ENCODE measurements at regions not wholly inside any gene's neighbourhood (a gene's known extent, or its start where the extent isn't known, plus 50 kb on each side); places are given as distances from the start of the nearest gene placed in this dataset.

DNA sequence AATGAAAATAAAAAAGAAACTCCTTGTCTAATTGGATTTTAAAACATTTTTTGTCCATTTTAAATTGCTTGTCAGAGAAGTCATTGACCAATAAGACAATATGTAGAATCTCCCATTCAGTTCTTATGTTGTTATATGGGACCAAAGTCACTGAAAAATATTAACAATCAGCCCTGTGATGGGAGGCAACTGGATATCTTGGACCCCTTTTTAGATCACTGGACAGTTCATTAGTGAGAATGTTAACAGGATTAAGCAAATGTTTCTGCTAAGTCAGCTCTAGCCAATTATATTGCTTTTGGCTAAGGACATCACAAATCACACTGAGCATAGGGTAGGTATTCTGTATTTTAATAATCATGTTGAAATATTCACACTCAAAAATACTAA is 609.1 kb upstream of the USP24 start:
- H3K27me3 ChIP-seq (ENCODE audit: low read depth, low read length) = no peaks in the 10 kb centered on the region
- no peaks in the 10 kb centered on the region for H3K4me1 ChIP-seq (ENCODE audit: low read length)
- H3K9me3 ChIP-seq (ENCODE audit: insufficient read depth, low read length) = no peaks in the 10 kb centered on the region
- TF ChIP-seq EZH2phosphoT487 (IDR thresholded peaks at IDR 0.05; ENCODE audit: low read depth) (no peak), CTCF (IDR thresholded peaks at IDR 0.05; ENCODE audit: low read depth, low read length) (no peak)
- H2AFZ ChIP-seq (ENCODE audit: low read depth, low read length) = no peak overlapping the region
- no peaks in the 10 kb centered on the region for H3K79me2 ChIP-seq (ENCODE audit: low read length)
- no peaks in the 10 kb centered on the region for H3K36me3 ChIP-seq (replicated peaks; ENCODE audit: low read depth, low read length)
- no peak overlapping the region for H3K4me3 ChIP-seq (ENCODE audit: low read length)
- no peak overlapping the region for H3K4me2 ChIP-seq (ENCODE audit: low read length)
- H4K20me1 ChIP-seq (ENCODE audit: insufficient read depth, low read length) = no peaks in the 10 kb centered on the region
- H3K9ac ChIP-seq (ENCODE audit: low read length) = no peak overlapping the region
- H3K27ac ChIP-seq (ENCODE audit: low read length) = no peak overlapping the region

DNA sequence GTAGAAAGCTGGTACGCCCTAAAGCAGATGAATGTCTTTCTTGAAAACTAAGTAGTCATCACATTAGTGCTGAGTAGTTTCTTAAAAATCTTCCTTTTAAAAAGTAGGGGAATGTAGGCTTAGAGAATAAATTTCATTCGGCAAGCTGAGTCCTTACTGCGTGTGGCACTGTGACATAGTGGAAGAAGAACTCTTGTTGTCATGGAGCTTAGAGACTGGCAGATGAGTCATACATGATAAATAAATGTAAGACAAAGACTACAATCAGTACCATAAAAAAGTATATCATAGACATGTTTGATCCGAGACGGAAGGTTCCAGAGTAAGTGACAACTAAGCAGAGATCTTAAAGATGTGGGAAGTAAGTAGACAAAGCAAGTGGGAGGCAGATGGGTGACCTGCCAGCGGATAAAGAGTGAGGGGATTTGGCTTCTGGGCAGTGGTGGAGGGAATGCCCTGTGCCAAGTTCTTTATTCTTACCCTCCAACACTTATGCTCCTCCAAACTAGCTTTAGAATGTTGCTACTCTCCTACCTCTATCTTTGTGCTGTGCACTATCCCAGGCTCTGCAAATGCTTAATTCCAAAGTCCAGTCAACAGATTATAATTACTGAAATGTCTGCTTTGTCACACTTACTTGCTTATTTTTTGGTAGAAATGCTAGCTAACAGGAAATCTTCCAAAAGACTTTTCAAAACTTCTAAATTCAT is 608.5 kb upstream of the USP24 start:
- no peak overlapping the region for H3K4me2 ChIP-seq (ENCODE audit: low read length)
- H4K20me1 ChIP-seq (ENCODE audit: insufficient read depth, low read length) = no peaks in the 10 kb centered on the region
- no peak overlapping the region for H3K27ac ChIP-seq (ENCODE audit: low read length)
- no peaks in the 10 kb centered on the region for H3K27me3 ChIP-seq (ENCODE audit: low read depth, low read length)
- no peaks in the 10 kb centered on the region for H3K9me3 ChIP-seq (ENCODE audit: insufficient read depth, low read length)
- no peak overlapping the region for H3K4me3 ChIP-seq (ENCODE audit: low read length)
- no peak overlapping the region for H3K9ac ChIP-seq (ENCODE audit: low read length)
- H2AFZ ChIP-seq (ENCODE audit: low read depth, low read length) = no peak overlapping the region
- H3K4me1 ChIP-seq (ENCODE audit: low read length) = no peaks in the 10 kb centered on the region
- H3K79me2 ChIP-seq (ENCODE audit: low read length) = no peaks in the 10 kb centered on the region
- TF ChIP-seq CTCF (IDR thresholded peaks at IDR 0.05; ENCODE audit: low read depth, low read length) (no peak), EZH2phosphoT487 (IDR thresholded peaks at IDR 0.05; ENCODE audit: low read depth) (no peak)
- H3K36me3 ChIP-seq (replicated peaks; ENCODE audit: low read depth, low read length) = no peaks in the 10 kb centered on the region

DNA sequence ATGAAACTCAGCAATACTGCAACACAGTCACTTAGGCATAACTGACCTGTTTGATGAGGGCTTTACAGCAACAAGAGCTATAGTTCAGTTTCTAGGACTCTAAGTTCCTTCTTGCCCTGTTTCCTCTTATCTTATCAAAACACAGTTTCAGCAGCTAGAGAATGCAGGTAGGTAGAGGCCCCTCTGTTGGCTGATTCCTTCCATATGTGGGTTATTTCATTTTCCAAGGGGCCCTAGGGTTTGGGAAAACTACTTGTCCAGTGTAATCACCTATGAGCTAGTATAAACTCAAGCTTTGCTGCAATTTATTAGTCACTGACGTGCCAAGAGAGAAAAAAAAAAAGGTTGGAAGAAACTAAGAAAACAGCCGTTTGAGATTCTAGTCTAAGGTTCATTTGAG is 607.7 kb upstream of the USP24 start:
- no peaks in the 10 kb centered on the region for H3K27me3 ChIP-seq (ENCODE audit: low read depth, low read length)
- no peak for TF ChIP-seq EZH2phosphoT487 (IDR thresholded peaks at IDR 0.05; ENCODE audit: low read depth)
- TF ChIP-seq CTCF (IDR thresholded peaks at IDR 0.05; ENCODE audit: low read depth, low read length) = no peak
- H3K4me2 ChIP-seq (ENCODE audit: low read length) = no peak overlapping the region
- H3K36me3 ChIP-seq (replicated peaks; ENCODE audit: low read depth, low read length) = no peaks in the 10 kb centered on the region
- H3K27ac ChIP-seq (ENCODE audit: low read length) = no peak overlapping the region
- no peaks in the 10 kb centered on the region for H3K9me3 ChIP-seq (ENCODE audit: insufficient read depth, low read length)
- no peaks in the 10 kb centered on the region for H3K4me1 ChIP-seq (ENCODE audit: low read length)
- H2AFZ ChIP-seq (ENCODE audit: low read depth, low read length) = no peak overlapping the region
- no peaks in the 10 kb centered on the region for H3K79me2 ChIP-seq (ENCODE audit: low read length)
- no peaks in the 10 kb centered on the region for H4K20me1 ChIP-seq (ENCODE audit: insufficient read depth, low read length)
- H3K9ac ChIP-seq (ENCODE audit: low read length) = no peak overlapping the region
- H3K4me3 ChIP-seq (ENCODE audit: low read length) = no peak overlapping the region

DNA sequence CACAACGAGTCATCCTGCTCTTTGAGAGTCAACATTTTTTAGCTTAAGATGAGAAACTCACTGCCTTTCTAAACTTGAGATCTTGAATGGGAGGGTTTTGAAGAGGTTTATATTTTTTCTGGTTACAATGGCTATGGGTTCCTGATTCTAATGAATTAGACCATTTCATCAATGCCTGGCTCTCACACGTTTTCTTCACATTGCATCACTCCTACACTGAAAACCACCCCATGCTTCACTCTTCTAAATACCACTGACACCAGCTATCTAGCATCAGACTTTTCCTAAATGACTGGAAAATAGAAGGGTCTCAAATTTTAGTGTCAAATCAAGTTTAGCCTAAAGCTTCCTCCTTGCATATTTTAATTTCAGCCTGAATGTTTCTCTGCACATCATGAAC is 606.1 kb upstream of the USP24 start:
- H3K4me1 ChIP-seq (ENCODE audit: low read length) = no peaks in the 10 kb centered on the region
- H3K9me3 ChIP-seq (ENCODE audit: insufficient read depth, low read length) = no peaks in the 10 kb centered on the region
- H2AFZ ChIP-seq (ENCODE audit: low read depth, low read length) = no peak overlapping the region
- H3K36me3 ChIP-seq (replicated peaks; ENCODE audit: low read depth, low read length) = no peaks in the 10 kb centered on the region
- H4K20me1 ChIP-seq (ENCODE audit: insufficient read depth, low read length) = no peaks in the 10 kb centered on the region
- H3K9ac ChIP-seq (ENCODE audit: low read length) = no peak overlapping the region
- no peak overlapping the region for H3K4me3 ChIP-seq (ENCODE audit: low read length)
- no peaks in the 10 kb centered on the region for H3K27me3 ChIP-seq (ENCODE audit: low read depth, low read length)
- no peaks in the 10 kb centered on the region for H3K79me2 ChIP-seq (ENCODE audit: low read length)
- H3K27ac ChIP-seq (ENCODE audit: low read length) = no peak overlapping the region
- TF ChIP-seq EZH2phosphoT487 (IDR thresholded peaks at IDR 0.05; ENCODE audit: low read depth) = no peak
- TF ChIP-seq CTCF (IDR thresholded peaks at IDR 0.05; ENCODE audit: low read depth, low read length) = no peak
- H3K4me2 ChIP-seq (ENCODE audit: low read length) = no peak overlapping the region

Data from OCI-LY3 (cell line).